ENCODE measurements at regions not wholly inside any gene's neighbourhood (a gene's known extent, or its start where the extent isn't known, plus 50 kb on each side); places are given as distances from the start of the nearest gene placed in this dataset.

DNA sequence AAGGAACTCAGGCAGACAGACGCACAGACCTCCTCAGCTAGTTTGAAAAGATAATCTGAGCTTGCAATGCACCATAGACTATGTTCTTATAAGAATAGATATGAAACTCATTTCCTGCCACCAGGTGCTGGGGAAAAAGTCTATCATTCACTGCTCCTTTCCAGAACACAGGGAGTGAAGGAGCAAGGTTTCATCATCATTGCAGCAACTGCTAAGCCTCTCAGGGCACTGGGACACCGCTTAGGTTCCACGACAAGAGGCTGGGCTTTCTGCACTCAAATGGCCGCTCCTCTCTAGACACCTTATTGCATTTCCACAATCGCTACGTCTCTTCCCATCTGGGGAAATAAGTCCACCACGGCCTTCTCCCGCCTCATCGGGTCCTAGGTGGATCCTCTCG lies 418.5 kb upstream of the JARID2 start:
- TF ChIP-seq POLR2A (IDR thresholded peaks at IDR 0.05) (no peak), CTCF (IDR thresholded peaks at IDR 0.05) (no peak), POLR2AphosphoS5 (IDR thresholded peaks at IDR 0.05; ENCODE audit: insufficient read depth in 1 of 2, low read depth in 1 of 2) (no peak)
